Naive thymus-derived CD8-positive, alpha-beta T cell (primary cell): ENCODE measurements at regions not wholly inside any gene's neighbourhood (a gene's known extent, or its start where the extent isn't known, plus 50 kb on each side); places are given as distances from the start of the nearest gene placed in this dataset.
"Not testable (repeated sequence)": the region's sequence is repeated elsewhere in the genome, so short reads cannot be mapped to it uniquely, and the experiment has no call there.

ENCODE experiments used
- ATAC-seq, 2 donors: fragments of 150-1000 bp; cut with Tn5 transposase in 1 of 2; sonication (Bioruptor Pico), chemical (Tn5 transposase) in 1 of 2; 1 replicate in 1 of 2; 2 replicates in 1 of 2; pipeline ENCODE4 v1.10.0; 2021; ENCODE audit warnings: mild to moderate bottlenecking in 2 of 2, moderate library complexity in 2 of 2
- POLR2A ChIA-PET: fragments of 350-600 bp; sonication (Branson Sonifier 250); formaldehyde crosslinking; loops from one replicate; lab custom pipeline; 2021; ENCODE audit warnings: antibody characterized with exemption; lab: Charles Lee
- DNase-seq, 10 donors: peaks; one replicate each; pipeline versions ENCODE4 v3.0.0 to v3.0.0-alpha.2; 2020 to 2022
- H3K27ac Mint-ChIP-seq, 10 donors: one replicate each; pipeline ENCODE4 v1.8.0; 2020 to 2022; ENCODE audit warnings: mild to moderate bottlenecking in 10 of 10, mixed read lengths in 10 of 10, moderate library complexity in 4 of 10, inconsistent platforms in 1 of 10
- H3K27me3 Mint-ChIP-seq, 5 donors: one replicate each; pipeline ENCODE4 v1.8.0; 2021 to 2022; ENCODE audit warnings: mixed read lengths in 5 of 5
- H3K36me3 Mint-ChIP-seq, 3 donors: one replicate each; pipeline ENCODE4 v1.8.0; 2020 to 2022; ENCODE audit warnings: mixed read lengths in 3 of 3, mild to moderate bottlenecking in 2 of 3, inconsistent platforms in 1 of 3
- H3K4me1 Mint-ChIP-seq, 4 donors: one replicate each; pipeline ENCODE4 v1.8.0; 2021 to 2022; ENCODE audit warnings: mixed read lengths in 4 of 4
- H3K4me3 Mint-ChIP-seq, 10 donors: one replicate each; pipeline ENCODE4 v1.8.0; 2020 to 2022; ENCODE audit warnings: mild to moderate bottlenecking in 10 of 10, mixed read lengths in 10 of 10, moderate library complexity in 6 of 10, inconsistent platforms in 1 of 10
- H3K9me3 Mint-ChIP-seq, 9 donors: one replicate each; pipeline ENCODE4 v1.8.0; 2020 to 2022; ENCODE audit warnings: mixed read lengths in 9 of 9, mild to moderate bottlenecking in 3 of 9, inconsistent platforms in 1 of 9, moderate library complexity in 1 of 9

- DNase-seq: no peak
- H3K36me3 Mint-ChIP-seq: no peaks in the 10 kb centered on the region
- H3K4me3 Mint-ChIP-seq: no peak overlapping the region
- H3K4me1 Mint-ChIP-seq: peaks cover 10 to 55% (median 44%) of the 10 kb centered on the region in 4 donors
- H3K9me3 Mint-ChIP-seq: peaks cover 0 to 2% (median 0%) of the 10 kb centered on the region in 9 donors
- POLR2A ChIA-PET: interaction anchor here (0.5 kb wide), 1 partner anchor 42 kb away, joined by 3 read pairs; no protein-coding TSS in a partner anchor
- ATAC-seq: no peak
- peaks cover 0 to 7% (median 0%) of the 10 kb centered on the region in 5 donors for H3K27me3 Mint-ChIP-seq
- peak overlapping the region in 1 of 10 donors; percentile 30 for H3K27ac Mint-ChIP-seq
Observed at GRCh38 chr3:72275331-72275751, 490.4 kb upstream of the PROK2 start.

GRCh38 chr3:72274493-72275330, 489.8 kb upstream of the PROK2 start:
- peaks cover 0 to 2% (median 0%) of the 10 kb centered on the region in 9 donors for H3K9me3 Mint-ChIP-seq
- POLR2A ChIA-PET: interaction anchor here (0.7 kb wide), 1 partner anchor 112 kb away, joined by 3 read pairs; no protein-coding TSS in a partner anchor
- H3K36me3 Mint-ChIP-seq: no peaks in the 10 kb centered on the region
- peaks cover 10 to 62% (median 50%) of the 10 kb centered on the region in 4 donors for H3K4me1 Mint-ChIP-seq
- peak overlapping the region in 6 of 10 donors; percentile 25 to 67 (median 36) for H3K27ac Mint-ChIP-seq
- ATAC-seq (peak; percentile 50), DNase-seq (peak in 4 of 10 donors; percentile 15 to 35 (median 24))
- H3K27me3 Mint-ChIP-seq: peaks cover 0 to 7% (median 0%) of the 10 kb centered on the region in 5 donors
- H3K4me3 Mint-ChIP-seq: peak overlapping the region in 9 of 10 donors; percentile 3 to 66 (median 39)

- Mint-ChIP-seq H3K4me1 (peaks cover 10 to 67% (median 53%) of the 10 kb centered on the region in 4 donors), H3K9me3 (peaks cover 0 to 2% (median 0%) of the 10 kb centered on the region in 9 donors), H3K27ac (peak overlapping the region in 4 of 10 donors; percentile 8 to 75 (median 32)), H3K36me3 (no peaks in the 10 kb centered on the region), H3K27me3 (no peaks in the 10 kb centered on the region), H3K4me3 (no peak overlapping the region)
- ATAC-seq: no peak
- POLR2A ChIA-PET: interaction anchor here (0.7 kb wide), 1 partner anchor 111 kb away, joined by 3 read pairs; no protein-coding TSS in a partner anchor
- no peak for DNase-seq
Observed at GRCh38 chr3:72273615-72274014, 488.7 kb upstream of the PROK2 start.

GRCh38 chr3:72272356-72272755, 487.4 kb upstream of the PROK2 start:
- Mint-ChIP-seq H3K4me3 (no peak overlapping the region), H3K4me1 (peaks cover 8 to 71% (median 53%) of the 10 kb centered on the region in 4 donors), H3K27ac (no peak overlapping the region), H3K36me3 (no peaks in the 10 kb centered on the region), H3K9me3 (no peaks in the 10 kb centered on the region), H3K27me3 (no peaks in the 10 kb centered on the region)
- DNase-seq: no peak
- POLR2A ChIA-PET: interaction anchor here (0.6 to 1.7 kb wide), 2 partner anchors 14 to 29 kb away, joined by 3 read pairs; no protein-coding TSS in a partner anchor
- ATAC-seq: no peak

GRCh38 chr3:72271923-72272322, 487.0 kb upstream of the PROK2 start:
- no peaks in the 10 kb centered on the region for H3K36me3 Mint-ChIP-seq
- no peak overlapping the region for H3K4me3 Mint-ChIP-seq
- no peak for DNase-seq
- no peak for ATAC-seq
- H3K9me3 Mint-ChIP-seq: no peaks in the 10 kb centered on the region
- H3K27ac Mint-ChIP-seq: peak overlapping the region in 1 of 10 donors; percentile 11
- H3K27me3 Mint-ChIP-seq: no peaks in the 10 kb centered on the region
- peaks cover 8 to 75% (median 53%) of the 10 kb centered on the region in 4 donors for H3K4me1 Mint-ChIP-seq
- POLR2A ChIA-PET: interaction anchor here (1.7 to 3.1 kb wide), 2 partner anchors 13 to 15 kb away, joined by 3 to 13 read pairs; no protein-coding TSS in a partner anchor

- H3K27ac Mint-ChIP-seq: no peak overlapping the region
- H3K4me1 Mint-ChIP-seq: peaks cover 8 to 79% (median 53%) of the 10 kb centered on the region in 4 donors
- H3K4me3 Mint-ChIP-seq: peak overlapping the region in 1 of 10 donors; percentile 28
- POLR2A ChIA-PET: interaction anchor here (0.7 to 3.1 kb wide), 4 partner anchors 12 to 39 kb away, joined by 3 to 13 read pairs (median 4); no protein-coding TSS in a partner anchor
- H3K27me3 Mint-ChIP-seq: no peaks in the 10 kb centered on the region
- no peaks in the 10 kb centered on the region for H3K36me3 Mint-ChIP-seq
- H3K9me3 Mint-ChIP-seq: no peaks in the 10 kb centered on the region
- ATAC-seq: no peak
- DNase-seq: no peak
Observed at GRCh38 chr3:72271216-72271615, 486.3 kb upstream of the PROK2 start.

- ATAC-seq: no peak
- no peak for DNase-seq
- H3K9me3 Mint-ChIP-seq: no peaks in the 10 kb centered on the region
- H3K27me3 Mint-ChIP-seq: peaks cover 0 to 1% (median 0%) of the 10 kb centered on the region in 5 donors
- POLR2A ChIA-PET: interaction anchor here (0.7 to 3.1 kb wide), 4 partner anchors 12 to 40 kb away, joined by 3 to 13 read pairs (median 4); no protein-coding TSS in a partner anchor
- no peak overlapping the region for H3K27ac Mint-ChIP-seq
- no peaks in the 10 kb centered on the region for H3K36me3 Mint-ChIP-seq
- no peak overlapping the region for H3K4me3 Mint-ChIP-seq
- H3K4me1 Mint-ChIP-seq: peaks cover 8 to 83% (median 53%) of the 10 kb centered on the region in 4 donors
Observed at GRCh38 chr3:72270730-72271129, 485.8 kb upstream of the PROK2 start.

GRCh38 chr3:72270072-72270681, 485.2 kb upstream of the PROK2 start:
- peak overlapping the region in 2 of 10 donors; percentile 25 to 51 for H3K27ac Mint-ChIP-seq
- H3K4me3 Mint-ChIP-seq: peak overlapping the region in 2 of 10 donors; percentile 24
- POLR2A ChIA-PET: interaction anchor here (0.6 to 3.1 kb wide), 3 partner anchors 11 to 399 kb away, joined by 3 to 13 read pairs (median 4); no protein-coding TSS in a partner anchor
- H3K36me3 Mint-ChIP-seq: no peaks in the 10 kb centered on the region
- DNase-seq (no peak), ATAC-seq (no peak)
- H3K9me3 Mint-ChIP-seq: no peaks in the 10 kb centered on the region
- peaks cover 0 to 1% (median 0%) of the 10 kb centered on the region in 5 donors for H3K27me3 Mint-ChIP-seq
- H3K4me1 Mint-ChIP-seq: peaks cover 8 to 82% (median 48%) of the 10 kb centered on the region in 4 donors

GRCh38 chr3:72269475-72269874, 484.5 kb upstream of the PROK2 start:
- Mint-ChIP-seq H3K36me3 (no peaks in the 10 kb centered on the region), H3K9me3 (no peaks in the 10 kb centered on the region), H3K4me3 (no peak overlapping the region), H3K4me1 (peaks cover 8 to 75% (median 41%) of the 10 kb centered on the region in 4 donors), H3K27me3 (peaks cover 0 to 1% (median 0%) of the 10 kb centered on the region in 5 donors), H3K27ac (no peak overlapping the region)
- ATAC-seq (no peak), DNase-seq (no peak)
- POLR2A ChIA-PET: interaction anchor here (3.1 kb wide), 1 partner anchor 10 kb away, joined by 13 read pairs; no protein-coding TSS in a partner anchor

GRCh38 chr3:72266921-72267524, 482.1 kb upstream of the PROK2 start:
- Mint-ChIP-seq H3K27ac (peak overlapping the region in 1 of 10 donors; percentile 21), H3K4me1 (peaks cover 3 to 53% (median 22%) of the 10 kb centered on the region in 4 donors), H3K4me3 (peak overlapping the region in 1 of 10 donors; percentile 28)
- H3K36me3 Mint-ChIP-seq, DNase-seq, ATAC-seq, POLR2A ChIA-PET, H3K27me3 Mint-ChIP-seq, H3K9me3 Mint-ChIP-seq: not testable (repeated sequence)

- DNase-seq (no peak), ATAC-seq (no peak)
- no peak overlapping the region for H3K27ac Mint-ChIP-seq
- peak overlapping the region in 1 of 10 donors; percentile 38 for H3K4me3 Mint-ChIP-seq
- H3K4me1 Mint-ChIP-seq: peaks cover 0 to 42% (median 16%) of the 10 kb centered on the region in 4 donors
- POLR2A ChIA-PET: interaction anchor here (2.4 kb wide), 1 partner anchor 10 kb away, joined by 9 read pairs; no protein-coding TSS in a partner anchor
- no peaks in the 10 kb centered on the region for H3K36me3 Mint-ChIP-seq
- peaks cover 0 to 3% (median 0%) of the 10 kb centered on the region in 5 donors for H3K27me3 Mint-ChIP-seq
- no peaks in the 10 kb centered on the region for H3K9me3 Mint-ChIP-seq
Observed at GRCh38 chr3:72266016-72266370, 481.0 kb upstream of the PROK2 start.
